GM06990 (cell line): ENCODE measurements at regions not wholly inside any gene's neighbourhood (a gene's known extent, or its start where the extent isn't known, plus 50 kb on each side); places are given as distances from the start of the nearest gene placed in this dataset.
A peak's percentile ranks its signal among the peaks of the same experiment; 100 is the strongest.

Source experiments
- DNase-seq: peaks from one replicate; pipeline ENCODE4 v3.0.0-alpha.2; 2011; ENCODE audit not compliant: insufficient read length; ENCODE audit errors: extremely low read depth
- H3K27me3 ChIP-seq: replicated peaks from 2 replicates; pipeline ENCODE4 v1.6.0; 2011; ENCODE audit warnings: low read length; ENCODE audit not compliant: control insufficient read depth, insufficient read depth
- H3K36me3 ChIP-seq: 2 replicates; pipeline ENCODE4 v1.5.1; 2011; ENCODE audit warnings: low read length; ENCODE audit not compliant: control insufficient read depth, insufficient read depth
- H3K4me3 ChIP-seq: replicated peaks from 2 replicates; pipeline ENCODE4 v1.5.1; 2011; ENCODE audit warnings: low read depth, mild to moderate bottlenecking, control low read depth, low read length
- CTCF ChIP-seq: IDR thresholded peaks from 2 replicates; pipeline ENCODE4 v1.5.1; 2011; ENCODE audit warnings: low read length, control low read depth, mild to moderate bottlenecking, inconsistent platforms; ENCODE audit not compliant: insufficient read depth, poor library complexity, severe bottlenecking

DNA sequence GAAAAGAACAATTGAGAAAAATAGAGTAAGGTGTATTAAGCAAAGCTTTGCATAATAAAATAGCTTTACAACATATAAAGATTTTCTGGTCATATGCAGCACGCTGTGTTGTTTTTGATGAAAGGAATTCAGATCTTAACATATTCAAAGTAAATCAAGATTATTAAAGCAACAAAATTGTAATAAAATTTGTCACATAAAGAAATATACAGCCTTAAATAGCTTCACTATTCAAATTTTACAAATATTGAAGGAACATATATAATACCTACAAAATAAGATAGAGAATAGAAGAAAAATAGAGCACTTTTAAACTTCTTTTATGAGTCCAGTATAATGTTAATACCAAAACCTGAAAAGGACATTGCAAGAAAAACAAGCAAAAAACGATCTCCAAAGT, 749.1 kb upstream of the POT1 start:
- Histone ChIP-seq H3K27me3 (no peaks in the 10 kb centered on the region), H3K4me3 (no peak overlapping the region), H3K36me3 (no peaks in the 10 kb centered on the region)
- DNase-seq = no peak
- TF ChIP-seq CTCF = no peak

DNA sequence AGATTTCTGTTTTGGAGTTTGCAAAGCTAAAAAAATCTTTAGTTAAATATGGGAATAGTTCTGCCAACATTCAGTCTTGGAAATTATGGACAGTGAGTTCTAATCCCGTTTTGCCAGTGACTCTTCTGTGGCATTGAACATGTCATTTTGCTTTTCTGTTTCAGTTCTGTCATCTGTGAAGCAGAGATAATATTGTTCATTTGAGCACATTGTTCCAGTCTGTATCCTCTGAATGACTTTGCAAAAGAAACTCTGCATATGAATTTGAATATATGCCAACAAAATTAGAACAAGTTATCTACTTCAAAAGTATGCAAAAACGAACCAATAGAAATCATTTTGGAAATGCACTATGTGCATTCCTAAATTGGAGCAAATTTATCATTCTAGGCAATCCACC, 746.0 kb upstream of the POT1 start:
- TF ChIP-seq CTCF = no peak
- Histone ChIP-seq H3K36me3 (no peaks in the 10 kb centered on the region), H3K27me3 (no peaks in the 10 kb centered on the region), H3K4me3 (no peak overlapping the region)
- DNase-seq = no peak

GRCh38 chr7:125675169-125675568, 745.5 kb upstream of the POT1 start:
- H3K4me3 ChIP-seq = no peak overlapping the region
- H3K27me3 ChIP-seq = no peaks in the 10 kb centered on the region
- no peak for DNase-seq
- TF ChIP-seq CTCF = no peak
- no peaks in the 10 kb centered on the region for H3K36me3 ChIP-seq

DNA sequence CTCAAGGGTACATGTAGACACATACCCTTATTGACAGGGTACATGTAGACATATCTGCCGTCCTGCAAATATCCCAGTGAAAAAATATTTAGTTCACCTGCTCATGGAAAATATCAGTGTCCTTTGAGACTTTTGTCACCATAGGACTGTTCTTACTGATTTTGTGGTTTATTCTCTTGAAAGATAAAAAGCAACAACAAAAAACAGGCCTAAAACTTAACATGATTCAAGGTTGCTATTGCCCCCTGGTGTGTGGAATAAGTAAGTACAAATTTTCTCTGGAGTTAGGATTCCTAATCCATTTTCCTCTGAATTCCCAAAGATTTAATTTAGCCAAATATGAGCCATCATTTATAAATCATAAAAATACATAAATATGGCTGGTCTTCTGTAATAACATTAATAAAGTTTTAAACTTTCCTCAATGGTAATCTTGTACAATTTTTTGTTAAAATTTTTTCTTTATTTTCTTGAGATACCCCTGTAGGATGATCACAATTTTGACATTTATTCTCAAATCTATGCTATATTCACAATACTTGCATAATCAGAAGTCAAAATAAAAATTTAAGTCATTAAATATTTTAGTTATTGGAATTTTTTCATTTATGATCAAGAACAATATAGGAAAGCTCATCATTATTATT, 741.4 kb upstream of the POT1 start:
- Histone ChIP-seq H3K27me3 (no peaks in the 10 kb centered on the region), H3K36me3 (no peaks in the 10 kb centered on the region), H3K4me3 (no peak overlapping the region)
- DNase-seq = no peak
- TF ChIP-seq CTCF = peak; percentile 51

DNA sequence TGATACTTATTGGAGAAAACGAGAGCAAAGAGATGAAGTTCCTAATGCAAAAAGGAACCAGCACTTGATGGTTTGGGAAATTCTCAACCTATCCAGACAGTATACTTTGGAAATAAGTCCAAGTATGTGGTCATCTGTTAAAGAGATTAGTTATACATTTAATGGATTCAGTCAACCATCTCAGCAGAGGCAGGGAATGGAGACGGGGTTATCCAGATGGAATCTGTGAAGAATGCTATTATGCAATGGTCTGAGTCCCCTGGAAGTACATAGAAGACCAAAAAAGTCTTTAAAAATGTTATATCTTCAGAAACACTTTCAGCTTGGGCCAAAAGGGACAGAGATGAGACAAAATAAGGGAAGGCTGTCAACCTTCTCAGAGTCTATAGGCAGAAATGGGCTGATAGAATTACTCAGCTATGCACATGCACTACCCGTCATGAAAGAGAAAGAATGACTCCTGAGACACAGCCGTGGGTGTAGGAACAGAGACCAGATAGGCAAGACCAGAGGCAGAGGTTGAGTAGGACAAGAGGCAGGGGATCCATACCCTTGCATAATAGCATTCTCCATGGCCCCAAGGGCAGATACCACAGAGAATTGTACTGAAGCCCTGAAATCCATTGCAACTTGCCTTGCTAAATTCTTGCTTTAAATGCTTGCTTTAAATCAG, 738.8 kb upstream of the POT1 start:
- Histone ChIP-seq H3K4me3 (no peak overlapping the region), H3K36me3 (no peaks in the 10 kb centered on the region), H3K27me3 (no peaks in the 10 kb centered on the region)
- no peak for TF ChIP-seq CTCF
- DNase-seq = no peak
